ENCODE measurements at regions not wholly inside any gene's neighbourhood (a gene's known extent, or its start where the extent isn't known, plus 50 kb on each side); places are given as distances from the start of the nearest gene placed in this dataset.

- DNase-seq (ENCODE audit: low spot score): no peak
These were observed 270.6 kb downstream of the PBX3 start for GRCh38 chr9:126017758-126018157.

GRCh38 chr9:126020836-126021235 is 273.7 kb downstream of the PBX3 start:
- no peak for DNase-seq (ENCODE audit: low spot score)

GRCh38 chr9:126023962-126024361 is 276.8 kb downstream of the PBX3 start:
- DNase-seq (ENCODE audit: low spot score): no peak

GRCh38 chr9:126024581-126025230 is 277.5 kb downstream of the PBX3 start:
- no peak for DNase-seq (ENCODE audit: low spot score)

GRCh38 chr9:126025991-126026390 is 278.8 kb downstream of the PBX3 start:
- DNase-seq (ENCODE audit: low spot score): no peak

DNA sequence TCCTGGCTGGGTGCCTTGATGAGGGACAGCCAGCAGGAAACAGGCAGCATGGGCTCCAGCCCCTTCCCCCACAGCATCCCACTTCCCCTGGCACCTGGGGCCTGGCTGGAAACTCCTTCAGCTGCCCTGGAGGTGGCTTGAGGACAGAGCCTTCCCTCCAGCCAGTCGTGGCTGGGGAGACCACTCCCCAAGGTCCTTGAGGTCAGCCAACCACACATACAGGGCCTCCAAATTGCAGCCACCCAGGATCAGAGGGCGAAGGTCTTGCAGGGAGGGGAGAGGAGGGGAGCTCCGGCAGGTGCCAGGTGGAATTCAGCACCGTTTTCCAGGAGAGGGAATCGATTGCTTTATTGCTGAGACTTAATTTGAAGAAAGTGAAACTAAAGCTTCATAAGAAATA is 280.4 kb downstream of the PBX3 start:
- DNase-seq (ENCODE audit: low spot score): no peak

DNA sequence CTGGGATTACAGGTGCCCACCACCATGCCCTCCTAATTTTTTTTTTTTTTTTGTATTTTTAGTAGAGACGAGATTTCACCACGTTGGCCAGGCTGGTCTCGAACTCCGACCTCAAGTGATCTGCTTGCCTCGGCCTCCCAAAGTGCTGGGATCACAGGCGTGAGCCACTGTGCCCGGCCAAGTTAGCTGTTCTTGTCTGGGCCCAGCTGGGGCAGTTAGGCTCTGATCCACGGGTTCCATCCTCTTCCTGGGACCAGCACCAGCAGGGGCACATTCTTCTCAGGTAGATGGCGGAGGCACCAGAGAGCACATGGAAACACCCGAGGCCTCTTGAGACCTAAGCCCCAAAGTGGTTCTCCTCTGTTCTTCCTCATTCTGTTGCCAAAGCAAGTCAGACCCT is 281.6 kb downstream of the PBX3 start:
- no peak for DNase-seq (ENCODE audit: low spot score)

DNA sequence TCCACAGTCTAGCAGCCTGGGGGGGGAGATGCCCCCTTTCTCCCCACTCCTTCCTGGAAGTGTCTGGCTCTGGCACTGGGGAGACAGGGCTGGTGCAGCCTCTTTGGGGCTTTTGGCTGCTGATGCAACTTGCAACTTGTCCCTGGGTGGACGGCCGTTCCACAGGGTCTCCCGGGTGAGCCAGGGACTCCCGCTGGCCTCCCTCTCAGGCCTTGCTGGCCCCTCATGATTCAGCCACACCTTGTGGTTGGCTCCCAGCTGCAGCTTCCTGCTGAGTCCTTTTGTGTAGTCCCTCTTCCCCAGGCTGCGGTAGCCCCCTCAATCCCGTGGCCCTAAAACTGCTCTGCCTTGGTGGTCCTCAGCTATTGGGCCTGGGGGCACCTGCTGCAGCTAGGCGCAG is 283.5 kb downstream of the PBX3 start:
- no peak for DNase-seq (ENCODE audit: low spot score)

DNA sequence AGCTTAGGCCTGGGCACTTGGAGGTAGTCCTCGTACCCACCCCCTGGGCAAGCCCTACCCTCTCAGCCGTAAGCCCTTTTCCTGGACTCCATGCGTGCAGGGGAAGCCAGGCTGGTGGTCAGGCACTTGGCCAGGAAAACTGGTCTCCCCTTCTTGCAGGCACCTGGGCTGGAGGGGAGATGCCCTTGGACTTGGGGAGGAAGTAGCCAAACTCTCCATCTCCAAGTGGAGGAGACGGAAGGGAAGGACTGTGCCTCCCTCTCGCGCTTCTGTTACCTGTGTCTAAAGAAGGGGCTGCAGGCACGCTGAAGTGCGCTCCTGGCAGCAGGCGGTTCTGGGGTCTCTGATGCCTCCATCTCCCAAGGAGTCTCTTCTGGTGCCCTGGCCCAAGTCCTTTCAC is 283.9 kb downstream of the PBX3 start:
- DNase-seq (ENCODE audit: low spot score): no peak

DNA sequence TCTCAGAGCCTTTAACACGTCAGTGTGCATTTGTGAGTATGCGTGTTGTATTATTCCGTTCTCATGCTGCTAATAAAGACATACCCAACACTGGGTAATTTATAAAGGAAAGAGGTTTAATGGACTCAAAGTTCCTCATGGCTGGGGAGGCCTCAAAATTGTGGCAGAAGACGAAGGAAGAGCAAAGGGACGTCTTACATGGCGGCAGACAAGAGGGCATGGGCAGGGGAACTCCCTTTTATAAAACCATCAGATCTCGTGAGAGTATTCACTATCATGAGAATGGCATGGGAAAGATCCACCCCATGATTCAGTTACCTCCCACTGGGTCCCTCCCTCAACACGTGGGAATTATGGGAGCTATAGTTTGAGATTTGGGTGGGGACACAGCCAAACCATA is 285.0 kb downstream of the PBX3 start:
- DNase-seq (ENCODE audit: low spot score): no peak

GRCh38 chr9:126033318-126033717 is 286.1 kb downstream of the PBX3 start:
- no peak for DNase-seq (ENCODE audit: low spot score)

DNA sequence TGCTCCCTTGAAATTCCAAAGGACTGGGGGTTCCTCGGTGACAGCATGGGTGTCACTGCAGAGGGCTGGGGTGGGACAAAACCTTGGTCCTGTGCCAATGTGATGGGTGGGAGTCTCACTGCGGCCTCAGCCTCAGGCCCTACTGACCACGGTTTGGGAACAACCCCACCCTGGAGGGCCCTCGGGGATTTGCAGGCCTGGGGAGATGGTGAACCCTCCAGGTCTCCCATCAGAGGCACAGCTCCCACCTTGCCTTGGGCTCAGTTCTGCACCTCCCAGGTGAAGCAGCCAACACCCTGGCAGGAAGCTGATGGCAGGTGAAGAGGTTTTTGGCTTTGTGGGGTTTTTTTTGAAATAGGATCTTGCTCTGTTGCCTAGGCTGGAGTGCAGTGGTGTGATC is 286.8 kb downstream of the PBX3 start:
- no peak for DNase-seq (ENCODE audit: low spot score)

DNA sequence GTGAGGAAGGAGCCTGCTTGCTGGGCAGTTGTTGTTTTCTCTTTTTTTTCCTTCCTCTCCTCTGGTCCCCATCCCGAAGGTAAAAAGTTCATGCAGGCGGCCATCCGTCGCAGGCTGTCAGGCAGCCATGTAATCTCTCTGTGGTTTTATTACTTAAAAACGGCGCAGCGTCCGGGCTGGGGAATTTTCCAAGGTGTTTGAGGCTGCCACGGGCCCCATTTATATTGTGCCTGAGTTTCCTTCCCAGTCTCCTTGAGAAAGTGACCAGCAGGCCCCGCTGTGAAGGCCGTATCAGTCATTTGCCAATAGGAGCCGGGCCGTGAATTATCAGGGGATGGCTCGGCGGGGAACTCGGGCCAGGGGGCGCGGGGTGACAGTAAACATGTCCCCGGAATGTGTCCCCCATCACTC is 289.7 kb downstream of the PBX3 start:
- DNase-seq (ENCODE audit: low spot score): no peak

DNA sequence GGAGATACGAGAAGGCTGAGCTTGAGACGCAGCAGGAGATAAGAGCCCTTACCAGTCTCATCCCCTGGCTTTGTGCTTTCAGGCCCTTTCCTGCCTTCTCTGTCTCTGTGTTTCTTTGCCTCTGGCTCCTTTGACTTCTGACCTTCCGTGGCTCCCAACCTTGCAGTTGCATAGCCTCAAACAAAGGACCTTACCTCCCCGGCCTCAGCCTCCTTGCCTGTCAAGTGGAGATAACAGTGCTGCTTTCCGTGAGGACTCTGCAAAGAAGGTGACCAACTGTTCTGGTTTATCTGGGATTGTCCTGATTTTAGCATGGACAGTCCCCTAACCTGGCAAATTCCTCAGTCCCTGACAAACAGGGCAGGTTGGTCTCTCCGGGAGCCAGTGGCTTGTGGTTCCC is 287.8 kb upstream of the MVB12B start:
- no peak for DNase-seq (ENCODE audit: low spot score)

- DNase-seq (ENCODE audit: low spot score): no peak
These were observed 282.9 kb upstream of the MVB12B start for GRCh38 chr9:126043681-126044080.

DNA sequence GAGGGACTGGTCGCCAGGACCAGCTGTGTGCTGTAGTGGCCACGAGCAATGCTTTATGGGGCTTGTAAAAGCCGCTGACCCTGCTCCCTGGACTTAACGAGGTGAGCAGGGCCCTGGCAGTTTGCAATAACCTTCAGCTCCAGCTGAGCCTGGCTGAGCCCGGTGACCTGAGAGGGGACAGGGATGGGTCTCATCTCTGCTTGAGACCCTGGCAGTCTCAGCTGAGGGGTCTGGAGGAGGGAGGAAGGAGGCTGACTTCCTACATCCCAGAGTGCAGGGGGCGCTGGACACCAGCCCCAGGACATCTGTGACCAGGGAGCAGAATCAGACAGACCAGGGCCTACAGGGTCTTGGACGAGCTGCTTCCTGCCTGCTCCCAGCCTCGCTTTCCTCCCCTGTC is 277.5 kb upstream of the MVB12B start:
- no peak for DNase-seq (ENCODE audit: low spot score)

GRCh38 chr9:126049896-126050604 is 276.6 kb upstream of the MVB12B start:
- no peak for DNase-seq (ENCODE audit: low spot score)

DNA sequence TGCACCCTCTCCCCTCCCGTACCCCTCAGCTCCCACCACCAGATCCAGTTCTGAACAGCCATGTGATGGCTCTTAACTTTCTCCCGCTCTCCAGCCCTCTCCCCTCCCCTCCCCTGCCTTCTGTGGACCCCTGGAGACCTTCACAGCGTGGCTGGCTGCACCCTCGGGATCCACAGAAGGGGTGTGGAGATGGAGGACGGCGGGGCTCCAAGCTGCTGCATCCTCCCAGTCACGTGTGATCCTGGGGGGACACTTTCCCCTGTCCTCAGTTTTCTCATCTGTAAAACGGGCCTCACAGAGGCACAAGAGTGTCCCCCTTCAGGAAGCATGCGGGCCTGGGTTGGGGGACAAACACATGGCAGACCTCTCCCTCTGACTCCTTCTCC is 276.0 kb upstream of the MVB12B start:
- no peak for DNase-seq (ENCODE audit: low spot score)

DNA sequence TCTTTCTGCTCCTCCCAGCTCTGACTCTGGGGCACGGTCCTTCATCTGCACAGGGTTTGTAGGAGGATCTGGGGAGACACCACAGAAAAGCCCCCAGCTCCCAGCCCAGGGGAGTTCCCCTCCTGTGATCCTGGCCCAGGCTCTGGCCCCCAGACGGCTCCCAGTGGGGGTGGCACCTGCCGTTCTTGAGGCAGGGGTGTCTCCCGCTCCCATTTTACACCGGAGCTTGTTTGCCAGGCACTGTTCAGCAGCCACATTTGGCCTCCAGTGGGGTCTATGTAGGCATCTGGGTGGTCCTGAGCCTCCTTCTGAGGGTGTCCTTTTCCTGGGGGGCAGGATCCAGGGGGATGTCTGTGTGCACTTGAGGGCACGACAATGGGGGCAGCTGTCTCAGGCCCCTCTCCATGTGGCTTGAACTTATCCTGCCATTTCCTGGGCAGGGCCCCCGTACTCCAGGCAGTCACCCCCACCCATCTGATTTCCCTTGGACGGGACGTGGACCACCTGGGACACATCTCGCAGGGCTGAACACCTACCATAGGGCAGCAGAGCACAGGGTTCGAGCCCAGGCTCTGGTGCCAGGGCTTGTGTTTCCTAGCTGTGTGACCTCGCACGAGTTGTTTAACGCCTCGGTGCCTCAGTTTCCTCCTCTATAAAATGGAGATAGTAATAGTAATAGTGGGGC is 275.0 kb upstream of the MVB12B start:
- no peak for DNase-seq (ENCODE audit: low spot score)

- DNase-seq (ENCODE audit: low spot score): no peak
These were observed 273.8 kb upstream of the MVB12B start for GRCh38 chr9:126052791-126053190.

GRCh38 chr9:126053913-126054312 is 272.7 kb upstream of the MVB12B start:
- no peak for DNase-seq (ENCODE audit: low spot score)

DNA sequence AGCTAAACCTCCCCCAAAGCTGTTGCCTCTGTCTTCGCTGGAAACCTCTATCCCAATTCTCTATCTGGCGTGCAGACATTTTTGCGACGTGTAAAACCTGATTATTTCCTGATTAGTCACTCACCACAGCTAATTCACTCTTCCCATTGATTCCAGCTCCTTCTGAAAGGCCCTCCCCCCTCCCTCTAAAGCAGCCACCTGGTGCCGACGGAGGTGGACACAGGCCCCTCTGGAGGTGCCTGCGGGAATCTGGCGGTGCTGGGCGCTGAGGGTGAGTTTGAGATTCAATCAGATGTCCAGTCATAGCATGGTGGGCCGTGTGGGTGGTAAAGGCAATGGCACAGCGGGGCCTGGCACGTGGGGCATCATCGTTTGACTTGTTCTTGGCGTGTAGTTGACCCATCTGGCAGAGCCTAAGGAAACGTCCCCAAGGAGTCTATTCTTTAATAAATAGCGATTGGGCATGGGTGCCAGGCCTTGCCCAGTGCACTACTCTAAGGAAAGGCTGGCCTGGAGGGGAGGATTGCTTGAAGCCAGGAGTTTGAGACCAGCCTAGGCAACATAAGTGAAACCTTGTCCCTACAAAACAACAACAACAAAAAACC is 271.1 kb upstream of the MVB12B start:
- DNase-seq (ENCODE audit: low spot score): no peak
